PC-9 (cell line): ENCODE measurements at regions not wholly inside any gene's neighbourhood (a gene's known extent, or its start where the extent isn't known, plus 50 kb on each side); places are given as distances from the start of the nearest gene placed in this dataset.

ENCODE experiments used
- BruUV-seq: library from RNA; stranded (reverse); fragments of 400-500 nt; replicated peaks from 2 replicates; lab custom pipeline; 2021; lab: Mats Ljungman, UMichigan
- CTCF ChIA-PET: fragments of 300-600 bp; sonication (Branson Sonifier 250); formaldehyde crosslinking; loops from one replicate; lab custom pipeline; 2022; ENCODE audit warnings: antibody characterized with exemption; lab: Charles Lee
- POLR2A ChIA-PET: fragments of 300-600 bp; sonication (Branson Sonifier 250); formaldehyde crosslinking; loops from one replicate; lab custom pipeline; 2022; ENCODE audit warnings: antibody characterized with exemption; ENCODE audit not compliant: unreplicated experiment; lab: Charles Lee
- DNase-seq, 2 experiments: peaks; one replicate each; pipeline versions ENCODE4 v3.0.0 to v3.0.0-alpha.2; 2015 to 2022; ENCODE audit warnings: mixed read lengths in 1 of 2
- H2AFZ ChIP-seq: fragments of 200-600 bp; sonication (generic); 2 replicates; pipeline ENCODE4 v1.8.1; 2017; ENCODE audit warnings: antibody characterized with exemption
- H3F3A ChIP-seq: fragments of 200-600 bp; sonication (generic); 2 replicates; pipeline ENCODE4 v1.8.1; 2017; ENCODE audit warnings: antibody characterized with exemption, mild to moderate bottlenecking, low read depth; ENCODE audit not compliant: insufficient read depth
- H3K27ac ChIP-seq: fragments of 200-600 bp; sonication (generic); 2 replicates; pipeline ENCODE4 v1.6.1; 2016; ENCODE audit warnings: mixed run types
- H3K27me3 ChIP-seq: fragments of 200-600 bp; sonication (generic); 2 replicates; pipeline ENCODE4 v1.6.1; 2016; ENCODE audit warnings: low read depth, mixed run types; ENCODE audit not compliant: insufficient read depth
- H3K36me3 ChIP-seq: fragments of 200-600 bp; sonication (generic); 2 replicates; pipeline ENCODE4 v1.6.1; 2016; ENCODE audit warnings: low read depth, mixed run types
- H3K4me1 ChIP-seq: fragments of 200-600 bp; sonication (generic); replicated peaks from 2 replicates; pipeline ENCODE4 v1.6.1; 2016; ENCODE audit warnings: mixed run types; ENCODE audit not compliant: insufficient read depth
- H3K4me2 ChIP-seq: fragments of 200-600 bp; sonication (generic); 2 replicates; pipeline ENCODE4 v1.6.1; 2017; ENCODE audit warnings: mixed run types
- H3K4me3 ChIP-seq: fragments of 200-600 bp; sonication (generic); 2 replicates; pipeline ENCODE4 v1.6.1; 2016; ENCODE audit warnings: mixed run types
- H3K79me2 ChIP-seq: fragments of 200-600 bp; sonication (generic); 2 replicates; pipeline ENCODE4 v1.6.1; 2017; ENCODE audit warnings: low read depth, mixed run types
- H3K9me2 ChIP-seq: fragments of 200-600 bp; sonication (generic); 2 replicates; pipeline ENCODE4 v1.8.1; 2017; ENCODE audit warnings: mild to moderate bottlenecking; ENCODE audit not compliant: insufficient read depth
- H3K9me3 ChIP-seq: fragments of 200-600 bp; sonication (generic); 2 replicates; pipeline ENCODE4 v1.8.1; 2016; ENCODE audit warnings: low read depth; ENCODE audit not compliant: insufficient read depth
- H4K20me1 ChIP-seq: fragments of 200-600 bp; sonication (generic); 2 replicates; pipeline ENCODE4 v1.8.1; 2017; ENCODE audit not compliant: insufficient read depth
- CTCF ChIP-seq: fragments of 200-600 bp; sonication (generic); conservative IDR thresholded peaks from 2 replicates; pipeline ENCODE4 v1.6.1; 2017; ENCODE audit warnings: mixed run types, antibody characterized with exemption, mild to moderate bottlenecking, moderate library complexity
- EZH2 ChIP-seq: fragments of 200-600 bp; sonication (generic); IDR thresholded peaks from 2 replicates; pipeline ENCODE4 v1.8.0; 2017; ENCODE audit warnings: antibody characterized with exemption, low read depth
- intact Hi-C: fragments of 100-400 bp; cut with micrococcal nuclease; formaldehyde crosslinking; loops from one replicate; pipeline ENCODE4 v1.10.0; 2022; ENCODE audit not compliant: unreplicated experiment

DNA sequence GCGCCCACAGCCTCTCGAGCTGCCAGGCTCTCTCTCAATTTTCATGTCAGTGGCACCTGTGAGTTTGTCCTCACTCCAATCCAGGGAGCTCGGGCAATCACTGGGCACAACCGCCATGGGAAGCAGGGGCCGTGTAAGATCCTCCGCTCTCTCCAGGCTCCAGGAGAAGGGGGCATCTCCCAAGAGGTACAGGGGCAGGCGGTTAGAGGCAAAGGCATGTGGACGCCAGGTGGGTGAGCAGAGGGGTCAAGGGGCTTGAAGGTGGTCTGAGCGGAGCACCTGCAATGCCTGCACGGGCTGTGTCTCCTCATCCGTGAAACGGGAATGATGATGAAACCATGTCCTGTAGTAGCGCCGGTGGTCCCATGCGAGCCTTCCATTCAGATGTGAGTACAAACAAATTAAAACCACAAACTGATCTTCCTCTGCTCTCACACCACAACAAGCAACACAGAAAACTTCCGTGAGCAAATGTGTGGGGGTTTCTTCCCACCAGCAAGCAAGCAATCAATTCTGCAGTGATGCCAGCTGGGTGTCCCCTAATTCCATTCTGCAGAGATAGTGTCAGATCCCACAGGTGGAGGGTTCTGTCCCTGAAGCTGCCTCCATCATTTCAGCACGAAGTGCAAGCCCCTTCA lies 222.5 kb upstream of the PMEPA1 start:
- TF ChIP-seq EZH2, result no peak
- TF ChIP-seq CTCF, result no peak
- Histone ChIP-seq H3K4me3 (no peak overlapping the region), H3K9me2 (no peaks in the 10 kb centered on the region), H3K79me2 (no peaks in the 10 kb centered on the region), H3K9me3 (no peaks in the 10 kb centered on the region), H3K4me1 (peaks cover 7% of the 10 kb centered on the region), H3F3A (no peaks in the 10 kb centered on the region), H3K4me2 (no peak overlapping the region), H3K27ac (no peak overlapping the region), H4K20me1 (no peaks in the 10 kb centered on the region), H2AFZ (no peak overlapping the region), H3K36me3 (no peaks in the 10 kb centered on the region), H3K27me3 (no peaks in the 10 kb centered on the region)
- POLR2A ChIA-PET, result interaction anchor here (0.6 kb wide), 1 partner anchor 180 kb away, joined by 3 read pairs; no protein-coding TSS in a partner anchor
- no TSS peak for BruUV-seq
- intact Hi-C loops, result no loop called here
- CTCF ChIA-PET, result no interaction called here
- DNase-seq, result no peak

GRCh38 chr20:57930351-57930750 lies 220.5 kb upstream of the PMEPA1 start:
- intact Hi-C loops, result no loop called here
- no TSS peak for BruUV-seq
- Histone ChIP-seq H3K4me3 (no peak overlapping the region), H3K4me2 (no peak overlapping the region), H3K36me3 (no peaks in the 10 kb centered on the region), H3K27me3 (no peaks in the 10 kb centered on the region), H3K79me2 (no peaks in the 10 kb centered on the region), H3K9me2 (no peaks in the 10 kb centered on the region), H3K9me3 (peaks cover 4% of the 10 kb centered on the region; the same call in 1 of the 2 replicates), H3K4me1 (peaks cover 7% of the 10 kb centered on the region), H3K27ac (no peak overlapping the region), H4K20me1 (no peaks in the 10 kb centered on the region), H3F3A (no peaks in the 10 kb centered on the region), H2AFZ (no peak overlapping the region)
- POLR2A ChIA-PET, result no interaction called here
- CTCF ChIA-PET, result no interaction called here
- DNase-seq, result no peak
- TF ChIP-seq EZH2 (no peak), CTCF (no peak)

GRCh38 chr20:57928181-57928967 lies 218.6 kb upstream of the PMEPA1 start:
- H4K20me1 ChIP-seq, result no peaks in the 10 kb centered on the region
- H3K4me2 ChIP-seq, result no peak overlapping the region
- intact Hi-C loops, result no loop called here
- no peaks in the 10 kb centered on the region for H3K36me3 ChIP-seq
- H3K27ac ChIP-seq, result no peak overlapping the region
- H3K4me1 ChIP-seq, result peaks cover 7% of the 10 kb centered on the region
- CTCF ChIA-PET, result no interaction called here
- H3K27me3 ChIP-seq, result no peaks in the 10 kb centered on the region
- no peaks in the 10 kb centered on the region for H3F3A ChIP-seq
- H3K9me3 ChIP-seq, result peaks cover 7% of the 10 kb centered on the region; the same call in 1 of the 2 replicates
- BruUV-seq, result no TSS peak
- H3K79me2 ChIP-seq, result no peaks in the 10 kb centered on the region
- DNase-seq, result peak; percentile 45 to 55
- POLR2A ChIA-PET, result interaction anchor here (0.6 kb wide), 1 partner anchor 154 kb away, joined by 5 read pairs; no protein-coding TSS in a partner anchor
- no peak overlapping the region for H2AFZ ChIP-seq
- H3K9me2 ChIP-seq, result no peaks in the 10 kb centered on the region
- TF ChIP-seq CTCF (no peak), EZH2 (no peak)
- H3K4me3 ChIP-seq, result no peak overlapping the region
